Neural progenitor cell (in vitro differentiated cells): ENCODE measurements at regions not wholly inside any gene's neighbourhood (a gene's known extent, or its start where the extent isn't known, plus 50 kb on each side); places are given as distances from the start of the nearest gene placed in this dataset.

ENCODE experiments used
- DNase-seq: peaks from one replicate; pipeline ENCODE4 v3.0.0-alpha.2; 2016; ENCODE audit warnings: low spot score
- H2AFZ ChIP-seq: fragments of 200-600 bp; sonication (generic); replicated peaks from 2 replicates; pipeline ENCODE4 v1.6.1; 2016; ENCODE audit warnings: antibody characterized with exemption
- H3F3A ChIP-seq: fragments of 200-600 bp; sonication (generic); 2 replicates; pipeline ENCODE4 v1.6.1; 2016; ENCODE audit warnings: antibody characterized with exemption, low read depth
- H3K27ac ChIP-seq: fragments of 200-600 bp; sonication (generic); 2 replicates; pipeline ENCODE4 v1.5.1; 2016; ENCODE audit warnings: mild to moderate bottlenecking
- H3K27me3 ChIP-seq: fragments of 200-600 bp; sonication (generic); 2 replicates; pipeline ENCODE4 v1.6.1; 2016; ENCODE audit warnings: mild to moderate bottlenecking, moderate library complexity
- H3K36me3 ChIP-seq: fragments of 200-600 bp; sonication (generic); 2 replicates; pipeline ENCODE4 v1.5.1; 2016
- H3K4me1 ChIP-seq: fragments of 200-600 bp; sonication (generic); 2 replicates; pipeline ENCODE4 v1.6.1; 2016; ENCODE audit warnings: mixed run types
- H3K4me2 ChIP-seq: fragments of 200-600 bp; sonication (generic); 2 replicates; pipeline ENCODE4 v1.6.1; 2016
- H3K4me3 ChIP-seq: fragments of 200-600 bp; sonication (generic); 2 replicates; pipeline ENCODE4 v1.5.1; 2016
- H3K79me2 ChIP-seq: fragments of 200-600 bp; sonication (generic); 2 replicates; pipeline ENCODE4 v1.6.1; 2016; ENCODE audit warnings: low read depth
- H3K9ac ChIP-seq: fragments of 200-600 bp; sonication (generic); 2 replicates; pipeline ENCODE4 v1.6.1; 2016
- H3K9me3 ChIP-seq: fragments of 200-600 bp; sonication (generic); 2 replicates; pipeline ENCODE4 v1.5.1; 2016; ENCODE audit warnings: low read depth
- H4K20me1 ChIP-seq: fragments of 200-600 bp; sonication (generic); 2 replicates; pipeline ENCODE4 v1.6.1; 2016; ENCODE audit warnings: low read depth
- H3K27ac Mint-ChIP-seq: 3 replicates; pipeline ENCODE4 v1.8.0; 2021; ENCODE audit warnings: mixed read lengths
- H3K27me3 Mint-ChIP-seq: 2 replicates; pipeline ENCODE4 v1.8.0; 2022; ENCODE audit warnings: low read depth, mild to moderate bottlenecking, inconsistent platforms, moderate library complexity, mixed read lengths; ENCODE audit not compliant: insufficient read depth
- H3K36me3 Mint-ChIP-seq: 3 replicates; pipeline ENCODE4 v1.8.0; 2021; ENCODE audit warnings: mixed read lengths
- H3K4me1 Mint-ChIP-seq: 3 replicates; pipeline ENCODE4 v1.8.0; 2021; ENCODE audit warnings: mixed read lengths
- H3K4me3 Mint-ChIP-seq: 3 replicates; pipeline ENCODE4 v1.8.0; 2021; ENCODE audit warnings: mild to moderate bottlenecking, moderate library complexity, mixed read lengths
- H3K9me3 Mint-ChIP-seq: 3 replicates; pipeline ENCODE4 v1.8.0; 2020; ENCODE audit warnings: mixed read lengths
- CTCF ChIP-seq: fragments of 200-600 bp; sonication (generic); IDR thresholded peaks from 2 replicates; pipeline ENCODE4 v1.5.1; 2017; ENCODE audit warnings: antibody characterized with exemption, mild to moderate bottlenecking
- EZH2 ChIP-seq: fragments of 200-600 bp; sonication (generic); IDR thresholded peaks from 2 replicates; pipeline ENCODE4 v1.6.1; 2017; ENCODE audit warnings: antibody characterized with exemption, mild to moderate bottlenecking, moderate library complexity
- EZH2phosphoT487 ChIP-seq: fragments of 200-600 bp; sonication (generic); IDR thresholded peaks from 2 replicates; pipeline ENCODE4 v1.6.1; 2017; ENCODE audit warnings: antibody characterized with exemption

GRCh38 chr20:50393242-50393641 lies 116.9 kb upstream of the PTPN1 start:
- Histone ChIP-seq H3K4me2 (no peak overlapping the region), H4K20me1 (no peaks in the 10 kb centered on the region), H2AFZ (no peak overlapping the region), H3K36me3 (no peaks in the 10 kb centered on the region), H3K27me3 (no peaks in the 10 kb centered on the region), H3F3A (no peaks in the 10 kb centered on the region), H3K27ac (no peak overlapping the region), H3K79me2 (no peaks in the 10 kb centered on the region), H3K4me1 (no peaks in the 10 kb centered on the region), H3K4me3 (no peak overlapping the region), H3K9me3 (no peaks in the 10 kb centered on the region), H3K9ac (no peak overlapping the region)
- Mint-ChIP-seq H3K27ac (no peak overlapping the region), H3K27me3 (peaks cover 10% of the 10 kb centered on the region), H3K36me3 (no peaks in the 10 kb centered on the region), H3K4me1 (peaks cover 25% of the 10 kb centered on the region), H3K9me3 (no peaks in the 10 kb centered on the region), H3K4me3 (no peak overlapping the region)
- TF ChIP-seq CTCF (no peak), EZH2phosphoT487 (no peak), EZH2 (no peak)
- DNase-seq: no peak

- H3F3A ChIP-seq: no peaks in the 10 kb centered on the region
- Mint-ChIP-seq H3K4me3 (no peak overlapping the region), H3K27me3 (peaks cover 5% of the 10 kb centered on the region), H3K4me1 (peaks cover 22% of the 10 kb centered on the region), H3K9me3 (no peaks in the 10 kb centered on the region), H3K36me3 (no peaks in the 10 kb centered on the region), H3K27ac (no peak overlapping the region)
- no peaks in the 10 kb centered on the region for H4K20me1 ChIP-seq
- no peak for DNase-seq
- H3K4me1 ChIP-seq: no peaks in the 10 kb centered on the region
- no peak overlapping the region for H3K4me2 ChIP-seq
- no peaks in the 10 kb centered on the region for H3K9me3 ChIP-seq
- TF ChIP-seq CTCF: no peak
- TF ChIP-seq EZH2: no peak
- TF ChIP-seq EZH2phosphoT487: no peak
- H3K27me3 ChIP-seq: no peaks in the 10 kb centered on the region
- no peak overlapping the region for H3K4me3 ChIP-seq
- no peaks in the 10 kb centered on the region for H3K79me2 ChIP-seq
- no peak overlapping the region for H3K9ac ChIP-seq
- no peaks in the 10 kb centered on the region for H3K36me3 ChIP-seq
- H3K27ac ChIP-seq: no peak overlapping the region
- no peak overlapping the region for H2AFZ ChIP-seq
These were observed 116.1 kb upstream of the PTPN1 start for GRCh38 chr20:50393990-50394561.

GRCh38 chr20:50394569-50394968 lies 115.6 kb upstream of the PTPN1 start:
- no peaks in the 10 kb centered on the region for H3K9me3 ChIP-seq
- no peaks in the 10 kb centered on the region for H3F3A ChIP-seq
- H3K4me1 ChIP-seq: no peaks in the 10 kb centered on the region
- no peaks in the 10 kb centered on the region for H3K79me2 ChIP-seq
- H3K9ac ChIP-seq: no peak overlapping the region
- peaks cover 5% of the 10 kb centered on the region for H3K27me3 Mint-ChIP-seq
- DNase-seq: no peak
- no peaks in the 10 kb centered on the region for H3K9me3 Mint-ChIP-seq
- no peaks in the 10 kb centered on the region for H3K36me3 Mint-ChIP-seq
- H3K4me3 Mint-ChIP-seq: no peak overlapping the region
- H3K27me3 ChIP-seq: no peaks in the 10 kb centered on the region
- no peak for TF ChIP-seq EZH2phosphoT487
- no peak for TF ChIP-seq EZH2
- no peak for TF ChIP-seq CTCF
- H3K4me1 Mint-ChIP-seq: peaks cover 17% of the 10 kb centered on the region
- no peaks in the 10 kb centered on the region for H3K36me3 ChIP-seq
- no peak overlapping the region for H3K27ac Mint-ChIP-seq
- H3K4me3 ChIP-seq: no peak overlapping the region
- no peak overlapping the region for H3K27ac ChIP-seq
- no peak overlapping the region for H2AFZ ChIP-seq
- H3K4me2 ChIP-seq: no peak overlapping the region
- no peaks in the 10 kb centered on the region for H4K20me1 ChIP-seq
